ENCODE measurements at regions not wholly inside any gene's neighbourhood (a gene's known extent, or its start where the extent isn't known, plus 50 kb on each side); places are given as distances from the start of the nearest gene placed in this dataset.

DNA sequence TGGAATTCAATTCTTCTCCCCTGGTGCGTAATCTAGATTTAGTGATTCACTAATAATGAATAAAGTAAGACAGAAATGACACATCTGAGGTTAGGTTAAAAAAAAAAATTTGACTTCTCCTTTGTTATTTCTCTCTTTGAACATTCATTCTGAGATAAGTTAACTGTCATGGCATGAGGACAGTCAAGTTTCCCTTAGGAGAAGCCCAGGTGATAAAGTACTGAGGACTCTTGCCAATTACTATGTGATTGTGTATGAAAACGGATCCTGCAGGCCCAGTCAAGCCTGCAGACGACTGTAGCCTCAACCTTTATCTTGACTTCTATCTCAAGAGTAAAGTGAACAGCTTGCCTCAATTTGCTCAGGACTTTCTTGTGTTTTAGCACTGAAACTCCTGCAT lies 293.2 kb downstream of the PRR32 start:
- ATAC-seq (ENCODE audit: low read depth), result no peak
- TF ChIP-seq, protein P1, sequence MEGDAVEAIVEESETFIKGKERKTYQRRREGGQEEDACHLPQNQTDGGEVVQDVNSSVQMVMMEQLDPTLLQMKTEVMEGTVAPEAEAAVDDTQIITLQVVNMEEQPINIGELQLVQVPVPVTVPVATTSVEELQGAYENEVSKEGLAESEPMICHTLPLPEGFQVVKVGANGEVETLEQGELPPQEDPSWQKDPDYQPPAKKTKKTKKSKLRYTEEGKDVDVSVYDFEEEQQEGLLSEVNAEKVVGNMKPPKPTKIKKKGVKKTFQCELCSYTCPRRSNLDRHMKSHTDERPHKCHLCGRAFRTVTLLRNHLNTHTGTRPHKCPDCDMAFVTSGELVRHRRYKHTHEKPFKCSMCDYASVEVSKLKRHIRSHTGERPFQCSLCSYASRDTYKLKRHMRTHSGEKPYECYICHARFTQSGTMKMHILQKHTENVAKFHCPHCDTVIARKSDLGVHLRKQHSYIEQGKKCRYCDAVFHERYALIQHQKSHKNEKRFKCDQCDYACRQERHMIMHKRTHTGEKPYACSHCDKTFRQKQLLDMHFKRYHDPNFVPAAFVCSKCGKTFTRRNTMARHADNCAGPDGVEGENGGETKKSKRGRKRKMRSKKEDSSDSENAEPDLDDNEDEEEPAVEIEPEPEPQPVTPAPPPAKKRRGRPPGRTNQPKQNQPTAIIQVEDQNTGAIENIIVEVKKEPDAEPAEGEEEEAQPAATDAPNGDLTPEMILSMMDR (IDR thresholded peaks at IDR 0.05; ENCODE audit: poor library complexity, severe bottlenecking), result no peak

DNA sequence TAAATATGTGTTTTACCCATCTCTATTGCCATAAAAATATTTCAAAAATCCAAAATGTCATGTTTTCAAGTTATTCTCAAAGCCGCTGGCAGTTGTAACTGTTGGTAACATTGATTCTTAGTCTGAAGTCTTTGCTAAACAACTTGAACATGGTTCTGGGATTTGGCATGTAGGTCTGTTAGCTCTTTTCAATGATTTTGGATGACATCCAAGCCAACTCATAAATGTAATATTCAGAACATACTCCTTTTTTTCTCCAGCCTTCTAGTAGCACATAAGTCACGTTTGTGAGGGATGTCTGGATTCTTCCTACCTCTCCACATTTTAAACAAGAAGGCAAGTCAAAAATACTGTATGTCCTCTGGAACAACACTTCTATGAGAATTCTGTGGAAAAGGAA lies 305.3 kb downstream of the PRR32 start:
- H3K27me3 ChIP-seq (ENCODE audit: insufficient read depth, poor library complexity, severe bottlenecking), result no peaks in the 10 kb centered on the region
- no peaks in the 10 kb centered on the region for H3K9me3 ChIP-seq (ENCODE audit: severe bottlenecking)
- H3K4me3 ChIP-seq (ENCODE audit: severe bottlenecking), result no peak overlapping the region
- H3K4me1 ChIP-seq (ENCODE audit: insufficient read depth, poor library complexity, severe bottlenecking), result no peaks in the 10 kb centered on the region
- no peak overlapping the region for H3K27ac ChIP-seq (ENCODE audit: poor library complexity, severe bottlenecking)
- no peak for DNase-seq (ENCODE audit: low spot score)
- TF ChIP-seq, protein P1 (IDR thresholded peaks at IDR 0.05; ENCODE audit: poor library complexity, severe bottlenecking), result no peak
- ATAC-seq (ENCODE audit: low read depth), result no peak
- H3K36me3 ChIP-seq (ENCODE audit: low read depth), result no peaks in the 10 kb centered on the region

More for the DNA sequence above, 293.2 kb downstream of the PRR32 start:
- Histone ChIP-seq H3K36me3 (ENCODE audit: low read depth) (no peaks in the 10 kb centered on the region), H3K9me3 (ENCODE audit: severe bottlenecking) (no peaks in the 10 kb centered on the region), H3K27ac (ENCODE audit: poor library complexity, severe bottlenecking) (no peak overlapping the region), H3K27me3 (ENCODE audit: insufficient read depth, poor library complexity, severe bottlenecking) (no peaks in the 10 kb centered on the region), H3K4me3 (ENCODE audit: severe bottlenecking) (no peak overlapping the region), H3K4me1 (ENCODE audit: insufficient read depth, poor library complexity, severe bottlenecking) (no peaks in the 10 kb centered on the region)
- no peak for DNase-seq (ENCODE audit: low spot score)

DNA sequence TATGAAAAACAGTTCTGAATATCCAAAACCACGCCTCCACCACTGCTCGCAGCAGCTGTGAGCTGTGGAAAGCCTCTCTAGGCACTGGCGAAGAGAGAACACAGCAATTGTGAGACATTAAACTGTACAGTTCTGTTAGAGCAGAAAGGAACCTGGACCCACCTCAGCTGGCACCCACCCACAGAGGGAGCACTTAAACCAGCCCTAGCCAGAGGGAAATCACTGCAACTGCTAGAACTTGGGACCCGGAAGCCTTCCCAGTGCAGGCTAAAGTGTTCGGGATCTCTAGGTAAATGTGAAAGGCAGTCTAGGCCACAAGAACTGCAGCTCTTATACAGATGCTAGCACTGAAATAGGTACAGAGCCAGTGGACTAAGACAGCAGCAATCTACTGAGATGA lies 308.8 kb downstream of the PRR32 start:
- ATAC-seq (ENCODE audit: low read depth), result no peak
- Histone ChIP-seq H3K4me1 (ENCODE audit: insufficient read depth, poor library complexity, severe bottlenecking) (no peaks in the 10 kb centered on the region), H3K9me3 (ENCODE audit: severe bottlenecking) (no peaks in the 10 kb centered on the region), H3K36me3 (ENCODE audit: low read depth) (no peaks in the 10 kb centered on the region), H3K27me3 (ENCODE audit: insufficient read depth, poor library complexity, severe bottlenecking) (no peaks in the 10 kb centered on the region), H3K4me3 (ENCODE audit: severe bottlenecking) (no peak overlapping the region), H3K27ac (ENCODE audit: poor library complexity, severe bottlenecking) (no peak overlapping the region)
- TF ChIP-seq, protein P1 (IDR thresholded peaks at IDR 0.05; ENCODE audit: poor library complexity, severe bottlenecking), result no peak
- no peak for DNase-seq (ENCODE audit: low spot score)

DNA sequence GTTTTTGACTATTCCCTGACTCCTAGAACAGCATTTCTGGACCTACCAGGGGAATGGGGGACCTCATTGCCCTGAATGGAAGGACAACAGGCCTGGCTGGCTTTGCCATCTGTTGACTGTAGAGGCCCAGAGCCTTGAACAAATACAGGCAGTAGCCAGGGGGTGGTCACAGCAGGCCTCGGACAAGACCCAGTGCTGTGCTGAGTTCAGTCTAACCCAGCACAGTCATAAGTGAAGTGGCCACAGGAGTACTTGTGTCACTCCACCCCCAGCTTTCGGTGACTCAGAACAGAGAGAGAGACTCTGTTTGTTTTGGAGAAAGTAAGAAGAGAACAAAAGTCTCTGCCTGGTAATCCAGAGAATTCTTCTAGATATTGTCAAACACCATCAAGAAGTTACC lies 310.0 kb downstream of the PRR32 start:
- TF ChIP-seq, protein P1 (IDR thresholded peaks at IDR 0.05; ENCODE audit: poor library complexity, severe bottlenecking), result no peak
- no peaks in the 10 kb centered on the region for H3K27me3 ChIP-seq (ENCODE audit: insufficient read depth, poor library complexity, severe bottlenecking)
- no peaks in the 10 kb centered on the region for H3K9me3 ChIP-seq (ENCODE audit: severe bottlenecking)
- no peaks in the 10 kb centered on the region for H3K36me3 ChIP-seq (ENCODE audit: low read depth)
- DNase-seq (ENCODE audit: low spot score), result no peak
- H3K27ac ChIP-seq (ENCODE audit: poor library complexity, severe bottlenecking), result no peak overlapping the region
- H3K4me1 ChIP-seq (ENCODE audit: insufficient read depth, poor library complexity, severe bottlenecking), result no peaks in the 10 kb centered on the region
- ATAC-seq (ENCODE audit: low read depth), result no peak
- no peak overlapping the region for H3K4me3 ChIP-seq (ENCODE audit: severe bottlenecking)

DNA sequence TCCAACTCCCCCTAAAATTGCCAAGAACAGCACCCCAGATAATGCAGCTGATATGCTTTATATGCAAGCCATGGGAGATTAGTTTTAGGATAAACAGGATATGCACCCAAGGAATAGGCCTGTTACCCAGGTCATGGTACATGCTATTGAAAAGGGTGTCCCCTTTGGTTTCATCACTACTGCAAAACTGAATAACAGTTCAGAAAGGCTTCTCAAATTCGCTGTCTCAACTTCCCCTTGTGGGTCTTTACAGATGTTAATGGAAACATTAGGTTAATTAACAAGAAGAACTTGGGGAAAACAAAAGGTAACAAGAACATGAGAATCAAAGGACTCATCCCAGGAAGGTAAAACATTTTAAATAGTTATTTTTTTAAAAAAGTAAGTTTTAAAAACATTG lies 318.7 kb downstream of the PRR32 start:
- H3K27me3 ChIP-seq (ENCODE audit: insufficient read depth, poor library complexity, severe bottlenecking), result no peaks in the 10 kb centered on the region
- no peaks in the 10 kb centered on the region for H3K4me1 ChIP-seq (ENCODE audit: insufficient read depth, poor library complexity, severe bottlenecking)
- DNase-seq (ENCODE audit: low spot score) (no peak), ATAC-seq (ENCODE audit: low read depth) (no peak)
- TF ChIP-seq, protein P1 (IDR thresholded peaks at IDR 0.05; ENCODE audit: poor library complexity, severe bottlenecking), result no peak
- H3K27ac ChIP-seq (ENCODE audit: poor library complexity, severe bottlenecking), result no peak overlapping the region
- no peaks in the 10 kb centered on the region for H3K9me3 ChIP-seq (ENCODE audit: severe bottlenecking)
- H3K4me3 ChIP-seq (ENCODE audit: severe bottlenecking), result no peak overlapping the region
- no peaks in the 10 kb centered on the region for H3K36me3 ChIP-seq (ENCODE audit: low read depth)
